T-helper 17 cell (primary cell): ENCODE measurements at regions not wholly inside any gene's neighbourhood (a gene's known extent, or its start where the extent isn't known, plus 50 kb on each side); places are given as distances from the start of the nearest gene placed in this dataset.
A peak's percentile ranks its signal among the peaks of the same experiment; 100 is the strongest.

ENCODE experiments used
- ATAC-seq: fragments of 150-1000 bp; cut with Tn5 transposase; 2 replicates; pipeline ENCODE4 v1.10.0; 2021; ENCODE audit warnings: mild to moderate bottlenecking, moderate library complexity
- DNase-seq, 3 donors: peaks; one replicate each; pipeline versions ENCODE4 v3.0.0 to v3.0.0-alpha.2; 2020 to 2021
- H3K9me3 ChIP-seq: one replicate; pipeline ENCODE4 v1.7.0; 2013; ENCODE audit warnings: low read length, mild to moderate bottlenecking; ENCODE audit not compliant: control insufficient read depth, poor library complexity, severe bottlenecking
- H3K27ac Mint-ChIP-seq: one replicate; pipeline ENCODE4 v1.8.0; 2022; ENCODE audit warnings: mild to moderate bottlenecking, moderate library complexity, mixed read lengths
- H3K27me3 Mint-ChIP-seq: one replicate; pipeline ENCODE4 v1.8.0; 2022; ENCODE audit warnings: mixed read lengths
- H3K36me3 Mint-ChIP-seq: one replicate; pipeline ENCODE4 v1.8.0; 2022; ENCODE audit warnings: low read depth, mixed read lengths
- H3K4me1 Mint-ChIP-seq: one replicate; pipeline ENCODE4 v1.8.0; 2022; ENCODE audit warnings: mild to moderate bottlenecking, mixed read lengths
- H3K4me3 Mint-ChIP-seq: one replicate; pipeline ENCODE4 v1.8.0; 2022; ENCODE audit warnings: mild to moderate bottlenecking, moderate library complexity, mixed read lengths

DNA sequence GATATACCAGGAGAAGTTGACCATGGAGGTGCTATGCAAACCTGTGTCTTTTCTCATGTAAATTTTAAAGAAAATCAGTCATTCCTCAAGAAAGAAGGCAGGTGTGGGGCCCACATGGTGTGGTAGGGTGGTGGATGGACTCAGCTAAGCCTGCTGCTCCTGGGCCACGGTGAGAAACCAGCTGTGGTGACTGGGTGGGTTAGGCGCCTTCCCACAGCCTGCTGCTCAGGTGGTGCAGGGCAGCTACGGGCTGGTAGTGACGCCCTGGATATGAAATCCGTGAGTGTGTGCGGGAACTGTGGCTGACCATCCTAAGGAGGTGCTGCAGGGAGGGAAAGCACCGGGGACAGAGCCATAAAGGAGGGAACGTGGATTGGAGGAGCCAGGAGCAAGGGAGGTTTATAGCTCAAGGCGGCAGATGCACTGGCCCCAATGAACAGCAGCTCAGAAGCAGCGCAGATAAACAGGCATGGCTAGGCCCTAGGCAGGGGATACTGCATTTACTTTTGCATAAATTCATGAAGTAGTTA is 408.8 kb downstream of the FUT8 start:
- DNase-seq (no peak), ATAC-seq (no peak)
- Mint-ChIP-seq H3K4me1 (peaks cover 7% of the 10 kb centered on the region), H3K27ac (no peak overlapping the region), H3K27me3 (no peaks in the 10 kb centered on the region), H3K4me3 (no peak overlapping the region), H3K36me3 (no peaks in the 10 kb centered on the region)
- H3K9me3 ChIP-seq: no peaks in the 10 kb centered on the region

DNA sequence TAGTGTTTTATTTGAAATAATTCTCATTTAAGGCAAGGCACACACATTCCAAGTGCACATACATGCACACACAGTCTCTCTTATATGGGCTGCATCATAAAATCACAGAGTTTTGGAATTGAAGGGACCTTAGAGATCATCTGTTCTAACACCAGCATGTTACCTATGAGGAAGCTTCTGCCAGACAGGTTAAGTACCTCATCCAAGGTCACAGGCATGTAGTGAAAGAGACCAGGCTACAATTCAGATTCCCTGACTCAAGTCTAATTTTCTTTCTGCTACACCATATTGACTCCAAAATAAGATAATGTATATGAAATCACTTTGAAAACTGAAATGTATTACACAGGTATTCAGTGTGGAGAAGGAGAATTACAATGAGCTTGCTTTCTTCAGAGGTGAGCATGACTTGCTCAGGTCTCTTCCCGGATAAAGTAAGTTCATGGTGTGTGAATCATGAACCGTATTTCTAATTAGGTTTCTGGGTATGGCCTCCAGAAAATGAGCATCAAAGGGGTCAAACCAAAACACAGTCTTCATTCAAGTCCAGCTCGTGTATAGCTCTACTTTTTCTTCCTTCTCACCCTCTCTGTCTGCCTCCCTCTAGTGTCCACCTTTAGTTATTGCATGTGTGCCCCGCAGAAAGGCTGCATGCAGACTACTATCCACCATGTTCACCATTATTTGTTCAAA is 411.9 kb downstream of the FUT8 start:
- peak in 2 of 3 donors; percentile 11 to 50 for DNase-seq
- Mint-ChIP-seq H3K4me3 (peak overlapping the region; percentile 41), H3K27me3 (no peaks in the 10 kb centered on the region), H3K36me3 (no peaks in the 10 kb centered on the region), H3K4me1 (peaks cover 10% of the 10 kb centered on the region), H3K27ac (no peak overlapping the region)
- H3K9me3 ChIP-seq: no peaks in the 10 kb centered on the region
- peak; percentile 96 for ATAC-seq

DNA sequence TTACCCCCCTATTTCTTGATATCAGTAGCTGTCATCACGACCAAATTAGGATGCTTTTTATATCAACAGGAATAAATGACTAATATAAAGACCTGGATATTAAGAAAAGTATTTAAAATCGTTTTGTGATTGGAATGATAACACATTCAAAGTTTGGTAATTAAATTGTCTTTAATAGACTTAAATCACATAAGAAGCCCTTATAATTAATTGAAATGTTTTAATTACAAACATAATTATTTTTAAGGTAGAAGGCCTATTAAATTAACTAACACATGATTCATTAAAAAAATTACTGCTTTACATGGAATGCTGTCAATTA is 412.4 kb downstream of the FUT8 start:
- H3K27ac Mint-ChIP-seq: no peak overlapping the region
- no peaks in the 10 kb centered on the region for H3K9me3 ChIP-seq
- no peaks in the 10 kb centered on the region for H3K36me3 Mint-ChIP-seq
- ATAC-seq (no peak), DNase-seq (no peak)
- H3K4me1 Mint-ChIP-seq: peaks cover 11% of the 10 kb centered on the region
- H3K27me3 Mint-ChIP-seq: no peaks in the 10 kb centered on the region
- H3K4me3 Mint-ChIP-seq: no peak overlapping the region

DNA sequence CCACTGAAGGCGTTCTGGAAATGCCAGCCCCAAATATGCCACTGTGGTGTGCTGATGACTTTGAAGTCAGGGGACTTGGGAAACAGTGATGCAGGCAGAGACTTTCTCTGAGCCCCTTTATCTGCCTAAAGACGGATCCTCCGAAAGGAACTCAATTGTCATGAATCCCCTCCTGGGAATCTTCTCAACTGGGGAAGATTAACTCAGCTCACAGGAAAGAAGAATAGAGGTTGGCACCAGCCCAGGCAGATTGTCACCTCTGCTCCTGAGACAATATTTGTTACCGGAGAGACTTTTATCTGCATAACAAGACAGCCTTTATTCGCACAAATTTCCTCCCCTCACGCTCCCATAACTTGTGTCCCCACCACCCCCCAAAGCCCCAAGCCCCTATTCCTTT is 414.4 kb downstream of the FUT8 start:
- no peaks in the 10 kb centered on the region for H3K9me3 ChIP-seq
- no peak for ATAC-seq
- H3K4me3 Mint-ChIP-seq: no peak overlapping the region

DNA sequence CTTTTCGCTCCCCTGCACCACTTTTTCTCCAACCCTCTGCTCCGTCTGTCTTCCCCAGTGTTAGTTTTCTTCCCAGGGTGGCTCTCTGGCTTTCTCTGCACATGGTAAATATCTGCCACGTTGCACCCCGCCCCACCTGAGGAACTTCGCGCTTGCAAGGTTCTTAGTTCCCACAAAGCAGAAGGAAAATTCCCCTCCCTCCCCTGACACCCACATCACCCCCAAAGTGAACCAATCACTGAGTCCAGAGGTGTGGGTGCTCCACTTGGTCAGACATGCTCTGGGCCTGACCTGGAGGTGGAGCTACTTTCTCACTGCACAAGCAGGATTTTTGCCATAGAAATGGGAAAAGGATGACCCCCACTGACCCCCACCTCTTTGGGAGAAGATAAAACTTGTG is 415.0 kb downstream of the FUT8 start:
- Mint-ChIP-seq H3K36me3 (no peaks in the 10 kb centered on the region), H3K27ac (peak overlapping the region; percentile 34), H3K4me1 (peaks cover 16% of the 10 kb centered on the region), H3K27me3 (no peaks in the 10 kb centered on the region), H3K4me3 (no peak overlapping the region)
- DNase-seq (no peak), ATAC-seq (no peak)
- no peaks in the 10 kb centered on the region for H3K9me3 ChIP-seq

More for the DNA sequence above, 414.4 kb downstream of the FUT8 start:
- no peaks in the 10 kb centered on the region for H3K27me3 Mint-ChIP-seq
- peak overlapping the region; percentile 34 for H3K27ac Mint-ChIP-seq
- peaks cover 15% of the 10 kb centered on the region for H3K4me1 Mint-ChIP-seq
- no peaks in the 10 kb centered on the region for H3K36me3 Mint-ChIP-seq
- no peak for DNase-seq

DNA sequence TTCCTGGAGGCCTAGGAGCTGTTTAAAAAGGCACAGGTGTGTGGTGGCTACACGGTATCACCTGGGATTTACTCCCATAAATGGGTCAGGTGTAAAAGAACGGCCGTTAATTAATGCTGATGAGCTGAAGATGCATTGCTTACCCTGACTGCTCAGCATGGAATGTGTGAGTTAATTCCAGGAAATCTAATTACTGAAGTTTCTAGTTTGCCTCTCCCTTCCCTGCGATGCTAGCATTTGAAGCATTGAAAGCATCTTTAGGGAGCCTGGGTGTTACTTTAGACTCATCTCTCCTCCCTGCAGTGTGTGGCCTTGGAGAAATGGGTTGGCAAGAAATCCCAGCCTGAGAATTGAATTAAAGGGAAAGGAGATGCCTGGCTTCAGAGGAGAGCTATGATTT is 415.9 kb downstream of the FUT8 start:
- H3K9me3 ChIP-seq: no peaks in the 10 kb centered on the region
- ATAC-seq (no peak), DNase-seq (no peak)
- no peaks in the 10 kb centered on the region for H3K36me3 Mint-ChIP-seq
- no peaks in the 10 kb centered on the region for H3K27me3 Mint-ChIP-seq
- H3K4me3 Mint-ChIP-seq: no peak overlapping the region
- H3K4me1 Mint-ChIP-seq: peaks cover 20% of the 10 kb centered on the region
- H3K27ac Mint-ChIP-seq: no peak overlapping the region

DNA sequence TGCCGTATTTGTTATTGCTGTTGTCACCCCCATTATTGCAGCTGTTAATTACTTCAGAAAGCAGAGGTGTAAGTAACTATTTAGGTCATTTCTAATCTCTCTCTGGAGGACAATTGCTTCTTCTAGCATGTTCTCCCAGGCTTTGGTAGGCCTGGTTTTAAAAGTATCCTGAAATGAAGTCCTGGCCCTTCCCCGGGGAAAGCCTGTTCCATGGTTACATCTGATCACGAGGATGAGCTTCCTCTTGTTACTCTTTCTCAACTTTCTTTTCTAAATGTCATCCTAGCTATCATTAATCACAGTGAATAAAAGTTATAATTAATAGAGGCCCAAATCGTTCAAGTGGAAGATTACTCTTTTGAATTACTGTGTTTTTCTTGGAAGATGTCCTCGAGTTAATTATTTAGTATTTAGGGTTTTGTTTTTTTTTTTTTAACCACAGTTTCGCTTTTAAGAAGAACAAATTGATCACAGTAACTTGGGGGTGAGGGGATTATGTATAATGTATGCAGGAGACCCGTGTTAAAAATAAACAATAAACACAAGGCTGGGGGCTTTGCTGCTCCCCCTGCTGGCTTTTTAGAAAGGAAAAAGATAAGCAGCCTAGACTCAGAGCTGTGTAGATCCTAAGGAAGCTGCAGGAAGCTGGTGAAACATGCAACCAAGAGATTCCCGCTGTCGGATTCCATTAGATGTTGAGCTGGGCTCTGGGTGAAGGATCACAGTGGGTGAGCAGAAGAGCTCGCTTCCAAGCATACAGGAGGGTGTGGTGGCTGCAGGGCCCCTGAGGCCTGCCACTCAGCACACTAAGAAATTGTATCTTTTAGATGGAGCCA is 420.1 kb downstream of the FUT8 start:
- Mint-ChIP-seq H3K4me3 (no peak overlapping the region), H3K27me3 (no peaks in the 10 kb centered on the region), H3K36me3 (peaks cover 2% of the 10 kb centered on the region), H3K4me1 (peaks cover 24% of the 10 kb centered on the region), H3K27ac (peak overlapping the region; percentile 37)
- ATAC-seq (no peak), DNase-seq (no peak)
- no peaks in the 10 kb centered on the region for H3K9me3 ChIP-seq

DNA sequence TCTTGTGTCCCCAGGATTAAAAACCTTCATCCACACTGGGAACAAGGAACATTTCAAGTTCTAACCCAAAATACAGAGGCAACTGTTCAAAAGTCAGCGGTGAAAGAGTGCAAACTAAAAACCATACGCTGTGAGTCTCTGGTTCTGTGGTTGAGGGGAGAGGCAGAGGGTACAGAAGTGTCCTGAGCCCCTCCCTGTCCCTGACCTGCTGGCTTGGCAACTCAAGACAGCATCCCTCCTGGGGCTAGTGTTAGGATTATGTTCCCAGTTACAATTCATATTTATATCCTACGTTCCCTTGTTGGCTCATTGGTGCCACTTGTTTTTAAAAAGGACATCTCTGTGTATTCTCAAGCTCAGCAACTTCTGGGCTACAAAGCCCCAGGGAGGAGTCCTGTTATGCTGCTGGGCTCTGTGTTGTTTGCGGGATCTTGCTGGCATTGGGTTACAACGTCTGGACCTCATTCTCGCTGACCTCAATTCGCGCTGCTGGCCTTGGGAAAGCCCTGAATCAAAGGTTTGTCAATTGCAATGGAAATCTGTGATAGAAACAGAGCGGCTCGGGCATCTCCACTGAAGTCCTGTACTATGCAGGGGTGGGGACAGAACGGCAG is 420.8 kb downstream of the FUT8 start:
- Mint-ChIP-seq H3K4me3 (no peak overlapping the region), H3K27me3 (no peaks in the 10 kb centered on the region), H3K27ac (no peak overlapping the region), H3K4me1 (peaks cover 28% of the 10 kb centered on the region), H3K36me3 (peaks cover 2% of the 10 kb centered on the region)
- no peak for ATAC-seq
- H3K9me3 ChIP-seq: no peaks in the 10 kb centered on the region
- DNase-seq: no peak

DNA sequence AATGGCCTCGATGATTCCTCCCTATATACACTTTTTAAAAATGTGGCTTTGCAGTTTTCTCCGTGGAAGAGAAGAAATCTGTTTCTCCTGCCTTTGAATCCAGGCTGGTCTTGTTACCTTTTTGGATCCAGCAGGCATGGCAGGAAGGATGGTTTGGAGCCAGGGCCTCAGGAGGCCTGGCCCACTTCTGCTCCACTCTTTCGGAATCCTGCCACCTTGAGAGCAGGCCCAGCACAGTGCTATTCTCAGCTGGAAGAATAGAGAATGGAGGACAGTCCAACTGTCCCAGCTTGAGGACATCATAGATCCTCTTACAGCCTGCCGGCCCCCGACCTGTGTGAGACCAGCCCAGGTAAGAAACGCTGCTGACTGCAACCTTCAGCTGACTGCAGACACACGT is 421.5 kb downstream of the FUT8 start:
- Mint-ChIP-seq H3K4me3 (no peak overlapping the region), H3K4me1 (peaks cover 28% of the 10 kb centered on the region), H3K27ac (no peak overlapping the region), H3K27me3 (no peaks in the 10 kb centered on the region), H3K36me3 (peaks cover 2% of the 10 kb centered on the region)
- H3K9me3 ChIP-seq: no peaks in the 10 kb centered on the region
- no peak for ATAC-seq
- no peak for DNase-seq

DNA sequence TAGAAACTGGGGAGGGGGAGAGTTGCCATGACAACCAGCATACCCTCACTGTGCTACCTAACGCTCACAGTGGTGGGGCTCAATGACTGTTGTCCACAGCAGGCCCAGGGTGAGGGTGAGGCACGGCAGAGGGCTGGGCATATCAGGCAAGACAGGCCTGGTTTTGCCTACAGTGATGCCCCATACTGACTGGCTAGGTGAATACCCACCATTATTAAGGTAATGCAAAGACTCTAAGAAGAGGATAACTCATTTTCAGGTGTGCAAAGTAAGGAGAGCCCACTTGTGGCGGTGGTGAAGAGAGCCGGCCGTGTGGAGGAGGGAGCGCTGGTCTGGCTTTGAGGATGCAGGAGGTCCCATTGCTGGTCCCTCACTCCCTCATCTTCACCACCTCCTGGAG is 422.3 kb downstream of the FUT8 start:
- H3K27ac Mint-ChIP-seq: no peak overlapping the region
- no peak overlapping the region for H3K4me3 Mint-ChIP-seq
- ATAC-seq: no peak
- no peak for DNase-seq
- peaks cover 28% of the 10 kb centered on the region for H3K4me1 Mint-ChIP-seq
- H3K36me3 Mint-ChIP-seq: peaks cover 2% of the 10 kb centered on the region
- no peaks in the 10 kb centered on the region for H3K9me3 ChIP-seq
- H3K27me3 Mint-ChIP-seq: no peaks in the 10 kb centered on the region

DNA sequence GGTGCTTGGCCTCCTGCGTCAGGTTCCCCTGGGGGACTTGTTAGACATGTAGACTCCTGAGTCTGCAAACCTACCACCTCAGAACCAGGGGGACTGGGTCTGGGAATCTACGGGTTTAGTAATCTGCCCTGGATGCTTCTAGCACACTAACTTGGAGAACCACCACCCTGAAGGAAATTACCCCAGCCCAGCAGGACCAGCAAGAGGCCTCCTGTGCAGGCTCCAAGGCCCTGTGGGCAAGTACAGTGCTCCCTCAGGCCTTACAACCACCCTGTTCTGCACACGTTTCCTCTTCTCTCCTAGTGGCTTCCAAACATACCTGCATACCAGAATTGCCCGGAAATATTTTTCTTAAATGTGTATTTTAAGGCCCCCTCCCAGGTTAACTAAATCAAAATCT is 423.0 kb downstream of the FUT8 start:
- Mint-ChIP-seq H3K27me3 (no peaks in the 10 kb centered on the region), H3K27ac (no peak overlapping the region), H3K4me1 (peaks cover 23% of the 10 kb centered on the region), H3K36me3 (peaks cover 2% of the 10 kb centered on the region), H3K4me3 (no peak overlapping the region)
- no peaks in the 10 kb centered on the region for H3K9me3 ChIP-seq
- ATAC-seq (no peak), DNase-seq (no peak)

DNA sequence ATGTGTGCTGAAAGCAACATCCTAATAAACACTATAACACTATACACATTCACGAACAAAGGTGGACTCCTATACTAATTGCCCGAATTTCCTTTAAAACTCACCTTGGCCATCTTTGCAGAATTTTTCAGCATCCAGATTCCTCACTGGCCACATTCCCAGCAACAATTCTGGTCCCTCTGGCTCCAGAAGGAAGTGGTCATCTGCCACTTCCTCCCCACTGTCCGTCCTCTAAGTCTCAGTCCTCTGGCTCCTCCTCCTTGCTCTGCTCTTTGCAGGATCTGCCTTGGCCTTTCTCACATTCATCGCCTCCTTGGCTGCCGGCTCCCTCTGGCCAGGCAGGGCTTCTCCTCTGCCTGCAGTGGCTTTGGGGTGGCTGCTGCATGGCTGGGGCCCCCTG is 426.0 kb downstream of the FUT8 start:
- DNase-seq: no peak
- ATAC-seq: no peak
- H3K9me3 ChIP-seq: no peaks in the 10 kb centered on the region
- Mint-ChIP-seq H3K4me1 (peaks cover 32% of the 10 kb centered on the region), H3K27ac (no peak overlapping the region), H3K4me3 (no peak overlapping the region), H3K27me3 (no peaks in the 10 kb centered on the region), H3K36me3 (peaks cover 2% of the 10 kb centered on the region)

DNA sequence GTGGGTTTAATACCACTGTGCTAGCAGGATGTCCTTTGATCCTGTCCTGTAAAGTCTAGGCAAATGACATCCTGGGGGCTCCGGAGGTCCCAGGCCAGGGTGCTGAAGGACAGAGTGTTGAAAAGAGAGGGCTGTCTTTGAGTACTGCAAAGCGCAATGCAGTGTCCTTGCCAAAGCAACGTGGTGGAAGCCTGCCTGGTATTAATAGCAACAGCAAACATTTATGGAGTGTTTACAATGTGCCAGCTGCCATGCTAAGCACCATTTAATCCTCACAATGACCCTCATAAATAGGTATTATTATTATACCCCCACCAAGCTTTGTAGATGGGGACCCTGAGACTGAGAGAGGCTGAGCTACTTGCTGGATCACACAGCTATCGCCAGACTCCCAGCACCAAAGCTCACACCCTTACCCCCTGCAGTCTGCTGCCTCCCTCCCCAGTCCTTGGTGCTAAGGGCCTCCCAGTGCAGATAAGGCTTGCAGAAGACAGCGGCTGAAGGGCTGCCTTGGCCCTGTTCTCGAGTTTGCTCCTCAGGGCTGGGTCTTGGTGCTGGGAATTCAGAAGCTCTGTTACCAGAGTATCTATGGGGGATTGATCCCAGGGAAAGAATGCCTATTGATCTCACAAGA is 427.7 kb downstream of the FUT8 start:
- DNase-seq (no peak), ATAC-seq (no peak)
- Mint-ChIP-seq H3K27ac (no peak overlapping the region), H3K4me3 (peak overlapping the region; percentile 25), H3K27me3 (no peaks in the 10 kb centered on the region), H3K4me1 (peaks cover 37% of the 10 kb centered on the region), H3K36me3 (peaks cover 2% of the 10 kb centered on the region)
- no peaks in the 10 kb centered on the region for H3K9me3 ChIP-seq
